HepG2 (cell line): ENCODE measurements at regions not wholly inside any gene's neighbourhood (a gene's known extent, or its start where the extent isn't known, plus 50 kb on each side); places are given as distances from the start of the nearest gene placed in this dataset.

ENCODE experiments used
- ATAC-seq: fragments of 200-7000 bp; cut with Tn5 transposase; 3 replicates; pipeline ENCODE4 v1.9.1; 2020; ENCODE audit warnings: mild to moderate bottlenecking, moderate library complexity
- BruUV-seq: library from RNA; stranded (reverse); fragments of 400-500 nt; replicated peaks from 2 replicates; lab custom pipeline; 2021; lab: Mats Ljungman, UMichigan
- CTCF ChIA-PET: fragments of 300-600 bp; formaldehyde crosslinking; extraction: SDS; loops from one replicate; lab custom pipeline; 2021; ENCODE audit warnings: low total read pairs, inconsistent platforms, low intra/inter-chr PET ratio; lab: Yijun Ruan, JAX
- POLR2A ChIA-PET: fragments of 350-600 bp; sonication (Branson Sonifier 250); formaldehyde crosslinking; loops from one replicate; lab custom pipeline; 2020; ENCODE audit warnings: antibody characterized with exemption, inconsistent platforms; lab: Yijun Ruan, JAX
- DNase-seq: peaks from one replicate; pipeline ENCODE4 v3.0.0-alpha.2; 2015; ENCODE audit warnings: low spot score
- FAIRE-seq: peaks from 3 replicates; lab custom pipeline; 2011; peaks lifted over from hg19 to GRCh38; lab: Jason Lieb, UNC
- H2AFZ ChIP-seq: one replicate; pipeline ENCODE4 v1.6.1; 2011; ENCODE audit warnings: low read length, inconsistent platforms
- H3K27ac ChIP-seq: fragments of 300-600 bp; 3 replicates; pipeline ENCODE4 v1.8.0; 2011; ENCODE audit warnings: mixed run types, mild to moderate bottlenecking, mixed read lengths, low read length, inconsistent platforms; ENCODE audit not compliant: insufficient read depth; ENCODE audit errors: extremely low read length
- H3K27me3 ChIP-seq, 2 experiments: fragments of 200-600 bp in 1 of 2; 2 replicates in 1 of 2; 3 replicates in 1 of 2; pipeline versions ENCODE4 v1.6.0 to v1.8.0; 2011; ENCODE audit warnings: low read length in 2 of 2, mild to moderate bottlenecking in 2 of 2, moderate library complexity in 2 of 2, inconsistent platforms in 1 of 2; ENCODE audit not compliant: insufficient read depth in 2 of 2, control insufficient read depth in 1 of 2
- H3K36me3 ChIP-seq, 2 experiments: fragments of 200-600 bp in 1 of 2; replicated peaks in 1 of 2; 2 replicates in 1 of 2; 3 replicates in 1 of 2; pipeline versions ENCODE4 v1.5.1 to v1.8.0; 2011; ENCODE audit warnings: low read length in 2 of 2, inconsistent platforms in 1 of 2; ENCODE audit not compliant: insufficient read depth in 2 of 2, control insufficient read depth in 1 of 2
- H3K4me1 ChIP-seq: 2 replicates; pipeline ENCODE4 v1.5.1; 2012; ENCODE audit warnings: low read length, inconsistent platforms; ENCODE audit not compliant: insufficient read depth
- H3K4me2 ChIP-seq: 2 replicates; pipeline ENCODE4 v1.6.0; 2011; ENCODE audit warnings: low read depth, low read length, inconsistent platforms
- H3K4me3 ChIP-seq, 3 experiments: fragments of 200-600 bp in 1 of 3; sonication (generic), shearing (Covaris generic) in 1 of 3; replicated peaks in 1 of 3; 2 replicates each; pipeline ENCODE4 v1.5.1; 2011 to 2016; ENCODE audit warnings: low read length in 3 of 3, inconsistent platforms in 2 of 3, low read depth in 2 of 3, mild to moderate bottlenecking in 2 of 3, control low read depth in 1 of 3, mixed read lengths in 1 of 3; ENCODE audit not compliant: insufficient read depth in 1 of 3
- H3K79me2 ChIP-seq: one replicate; pipeline ENCODE4 v1.6.1; 2011; ENCODE audit warnings: low read length, inconsistent platforms; ENCODE audit not compliant: insufficient read depth
- H3K9ac ChIP-seq: 2 replicates; pipeline ENCODE4 v1.6.0; 2011; ENCODE audit warnings: mild to moderate bottlenecking, low read depth, low read length, inconsistent platforms; ENCODE audit not compliant: insufficient read depth
- H3K9me3 ChIP-seq: 2 replicates; pipeline ENCODE4 v1.5.1; 2012; ENCODE audit warnings: mild to moderate bottlenecking, low read length
- H4K20me1 ChIP-seq: 2 replicates; pipeline ENCODE4 v1.6.0; 2011; ENCODE audit warnings: inconsistent platforms, mild to moderate bottlenecking, low read length, moderate library complexity; ENCODE audit not compliant: insufficient read depth
- NFYB ChIP-seq: sonication (generic); formaldehyde crosslinking; IDR thresholded peaks from 2 replicates; pipeline ENCODE4 v1.4.0; 2020; ENCODE audit warnings: missing genetic modification reagents
- SP5 ChIP-seq: IDR thresholded peaks from 2 replicates; pipeline ENCODE4 v1.6.1; 2016; ENCODE audit warnings: low read depth, borderline replicate concordance
- STAT5B ChIP-seq: sonication (generic); formaldehyde crosslinking; IDR thresholded peaks from 2 replicates; pipeline ENCODE4 v1.4.0; 2020; ENCODE audit warnings: missing genetic modification reagents
- ZFYVE20 ChIP-seq: sonication (generic); formaldehyde crosslinking; IDR thresholded peaks from 2 replicates; pipeline ENCODE4 v1.8.0; 2023; ENCODE audit warnings: low read depth, mild to moderate bottlenecking, moderate library complexity, missing genetic modification reagents, borderline replicate concordance
- ZNF230 ChIP-seq: sonication (generic); formaldehyde crosslinking; IDR thresholded peaks from 2 replicates; pipeline ENCODE4 v1.4.0; 2020; ENCODE audit warnings: mild to moderate bottlenecking, missing genetic modification reagents
- ZNF333 ChIP-seq: sonication (generic); formaldehyde crosslinking; IDR thresholded peaks from 2 replicates; pipeline ENCODE4 v1.4.0; 2020; ENCODE audit warnings: mild to moderate bottlenecking, missing genetic modification reagents, borderline replicate concordance
- ZNF501 ChIP-seq: sonication (generic); formaldehyde crosslinking; IDR thresholded peaks from 2 replicates; pipeline ENCODE4 v1.5.1; 2020; ENCODE audit warnings: mild to moderate bottlenecking, moderate library complexity, missing genetic modification reagents
- ZNF543 ChIP-seq: sonication (generic); formaldehyde crosslinking; IDR thresholded peaks from 2 replicates; pipeline ENCODE4 v1.4.0; 2020; ENCODE audit warnings: mild to moderate bottlenecking, missing genetic modification reagents
- ZNF557 ChIP-seq: sonication (generic); formaldehyde crosslinking; IDR thresholded peaks from 2 replicates; pipeline ENCODE4 v1.4.0; 2020; ENCODE audit warnings: missing genetic modification reagents
- ZNF704 ChIP-seq: sonication (generic); formaldehyde crosslinking; IDR thresholded peaks from 2 replicates; pipeline ENCODE4 v1.8.1; 2023; ENCODE audit warnings: mild to moderate bottlenecking, inconsistent platforms, moderate library complexity, missing genetic modification reagents, borderline replicate concordance
- WGBS: methylation state at CpG from one replicate; pipeline ENCODE4 v1.1.6; 2017; ENCODE audit warnings: low lambda C conversion rate; 5-methylcytosine and 5-hydroxymethylcytosine counted together
- in situ Hi-C: cut with HindIII; loops from 2 replicates; pipeline ENCODE4 v1.10.0; 2017; ENCODE audit warnings: low pct_unique_long_range_greater_than_20kb; ENCODE audit not compliant: extremely low pct_ligation_motif_present
- intact Hi-C: fragments of 100-400 bp; cut with micrococcal nuclease; formaldehyde crosslinking; loops from one replicate; pipeline ENCODE4 v1.10.0; 2022; ENCODE audit not compliant: unreplicated experiment
- TF ChIP-seq, protein P1 (sequence below): sonication (generic); formaldehyde crosslinking; IDR thresholded peaks from 2 replicates; pipeline ENCODE4 v1.4.0; 2020; ENCODE audit warnings: mild to moderate bottlenecking, missing genetic modification reagents
- TF ChIP-seq, protein P2 (sequence below): sonication (generic); formaldehyde crosslinking; IDR thresholded peaks from 2 replicates; pipeline ENCODE4 v1.4.0; 2020; ENCODE audit warnings: missing genetic modification reagents
- TF ChIP-seq, protein P3 (sequence below): sonication (generic); formaldehyde crosslinking; IDR thresholded peaks from 2 replicates; pipeline ENCODE4 v1.4.0; 2020; ENCODE audit warnings: missing genetic modification reagents

- in situ Hi-C loops (no loop called here), intact Hi-C loops (no loop called here)
- no TSS peak for BruUV-seq
- no peak overlapping the region for H3K27ac ChIP-seq
- H2AFZ ChIP-seq = no peak overlapping the region
- 23% methylated on average over 2 of the region's 3 CpGs for WGBS
- no peak for DNase-seq
- H3K27me3 ChIP-seq = no peaks in the 10 kb centered on the region
- H3K36me3 ChIP-seq = no peaks in the 10 kb centered on the region
- no peaks in the 10 kb centered on the region for H3K9me3 ChIP-seq
- H3K79me2 ChIP-seq = no peaks in the 10 kb centered on the region
- no peak for ATAC-seq
- H3K4me3 ChIP-seq = no peak overlapping the region
- H3K9ac ChIP-seq = no peak overlapping the region
- H4K20me1 ChIP-seq = no peaks in the 10 kb centered on the region
- CTCF ChIA-PET = no interaction called here
- FAIRE-seq = no peak
- no peaks in the 10 kb centered on the region for H3K4me1 ChIP-seq
- H3K4me2 ChIP-seq = no peak overlapping the region
- POLR2A ChIA-PET = no interaction called here
- TF ChIP-seq ZNF501 (CRISPR knock-in tag) (no peak), NFYB (CRISPR knock-in tag) (no peak), ZNF704 (no peak), ZNF333 (no peak), STAT5B (CRISPR knock-in tag) (no peak), ZNF230 (CRISPR knock-in tag) (no peak), ZNF543 (CRISPR knock-in tag) (no peak), SP5 (CRISPR knock-in tag) (no peak), ZNF557 (CRISPR knock-in tag) (no peak), ZFYVE20 (CRISPR knock-in tag) (no peak)
- TF ChIP-seq, protein P1, sequence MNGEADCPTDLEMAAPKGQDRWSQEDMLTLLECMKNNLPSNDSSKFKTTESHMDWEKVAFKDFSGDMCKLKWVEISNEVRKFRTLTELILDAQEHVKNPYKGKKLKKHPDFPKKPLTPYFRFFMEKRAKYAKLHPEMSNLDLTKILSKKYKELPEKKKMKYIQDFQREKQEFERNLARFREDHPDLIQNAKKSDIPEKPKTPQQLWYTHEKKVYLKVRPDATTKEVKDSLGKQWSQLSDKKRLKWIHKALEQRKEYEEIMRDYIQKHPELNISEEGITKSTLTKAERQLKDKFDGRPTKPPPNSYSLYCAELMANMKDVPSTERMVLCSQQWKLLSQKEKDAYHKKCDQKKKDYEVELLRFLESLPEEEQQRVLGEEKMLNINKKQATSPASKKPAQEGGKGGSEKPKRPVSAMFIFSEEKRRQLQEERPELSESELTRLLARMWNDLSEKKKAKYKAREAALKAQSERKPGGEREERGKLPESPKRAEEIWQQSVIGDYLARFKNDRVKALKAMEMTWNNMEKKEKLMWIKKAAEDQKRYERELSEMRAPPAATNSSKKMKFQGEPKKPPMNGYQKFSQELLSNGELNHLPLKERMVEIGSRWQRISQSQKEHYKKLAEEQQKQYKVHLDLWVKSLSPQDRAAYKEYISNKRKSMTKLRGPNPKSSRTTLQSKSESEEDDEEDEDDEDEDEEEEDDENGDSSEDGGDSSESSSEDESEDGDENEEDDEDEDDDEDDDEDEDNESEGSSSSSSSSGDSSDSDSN (CRISPR knock-in tag) = no peak
- TF ChIP-seq, protein P2, sequence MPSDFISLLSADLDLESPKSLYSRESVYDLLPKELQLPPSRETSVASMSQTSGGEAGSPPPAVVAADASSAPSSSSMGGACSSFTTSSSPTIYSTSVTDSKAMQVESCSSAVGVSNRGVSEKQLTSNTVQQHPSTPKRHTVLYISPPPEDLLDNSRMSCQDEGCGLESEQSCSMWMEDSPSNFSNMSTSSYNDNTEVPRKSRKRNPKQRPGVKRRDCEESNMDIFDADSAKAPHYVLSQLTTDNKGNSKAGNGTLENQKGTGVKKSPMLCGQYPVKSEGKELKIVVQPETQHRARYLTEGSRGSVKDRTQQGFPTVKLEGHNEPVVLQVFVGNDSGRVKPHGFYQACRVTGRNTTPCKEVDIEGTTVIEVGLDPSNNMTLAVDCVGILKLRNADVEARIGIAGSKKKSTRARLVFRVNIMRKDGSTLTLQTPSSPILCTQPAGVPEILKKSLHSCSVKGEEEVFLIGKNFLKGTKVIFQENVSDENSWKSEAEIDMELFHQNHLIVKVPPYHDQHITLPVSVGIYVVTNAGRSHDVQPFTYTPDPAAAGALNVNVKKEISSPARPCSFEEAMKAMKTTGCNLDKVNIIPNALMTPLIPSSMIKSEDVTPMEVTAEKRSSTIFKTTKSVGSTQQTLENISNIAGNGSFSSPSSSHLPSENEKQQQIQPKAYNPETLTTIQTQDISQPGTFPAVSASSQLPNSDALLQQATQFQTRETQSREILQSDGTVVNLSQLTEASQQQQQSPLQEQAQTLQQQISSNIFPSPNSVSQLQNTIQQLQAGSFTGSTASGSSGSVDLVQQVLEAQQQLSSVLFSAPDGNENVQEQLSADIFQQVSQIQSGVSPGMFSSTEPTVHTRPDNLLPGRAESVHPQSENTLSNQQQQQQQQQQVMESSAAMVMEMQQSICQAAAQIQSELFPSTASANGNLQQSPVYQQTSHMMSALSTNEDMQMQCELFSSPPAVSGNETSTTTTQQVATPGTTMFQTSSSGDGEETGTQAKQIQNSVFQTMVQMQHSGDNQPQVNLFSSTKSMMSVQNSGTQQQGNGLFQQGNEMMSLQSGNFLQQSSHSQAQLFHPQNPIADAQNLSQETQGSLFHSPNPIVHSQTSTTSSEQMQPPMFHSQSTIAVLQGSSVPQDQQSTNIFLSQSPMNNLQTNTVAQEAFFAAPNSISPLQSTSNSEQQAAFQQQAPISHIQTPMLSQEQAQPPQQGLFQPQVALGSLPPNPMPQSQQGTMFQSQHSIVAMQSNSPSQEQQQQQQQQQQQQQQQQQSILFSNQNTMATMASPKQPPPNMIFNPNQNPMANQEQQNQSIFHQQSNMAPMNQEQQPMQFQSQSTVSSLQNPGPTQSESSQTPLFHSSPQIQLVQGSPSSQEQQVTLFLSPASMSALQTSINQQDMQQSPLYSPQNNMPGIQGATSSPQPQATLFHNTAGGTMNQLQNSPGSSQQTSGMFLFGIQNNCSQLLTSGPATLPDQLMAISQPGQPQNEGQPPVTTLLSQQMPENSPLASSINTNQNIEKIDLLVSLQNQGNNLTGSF = no peak
- TF ChIP-seq, protein P3, sequence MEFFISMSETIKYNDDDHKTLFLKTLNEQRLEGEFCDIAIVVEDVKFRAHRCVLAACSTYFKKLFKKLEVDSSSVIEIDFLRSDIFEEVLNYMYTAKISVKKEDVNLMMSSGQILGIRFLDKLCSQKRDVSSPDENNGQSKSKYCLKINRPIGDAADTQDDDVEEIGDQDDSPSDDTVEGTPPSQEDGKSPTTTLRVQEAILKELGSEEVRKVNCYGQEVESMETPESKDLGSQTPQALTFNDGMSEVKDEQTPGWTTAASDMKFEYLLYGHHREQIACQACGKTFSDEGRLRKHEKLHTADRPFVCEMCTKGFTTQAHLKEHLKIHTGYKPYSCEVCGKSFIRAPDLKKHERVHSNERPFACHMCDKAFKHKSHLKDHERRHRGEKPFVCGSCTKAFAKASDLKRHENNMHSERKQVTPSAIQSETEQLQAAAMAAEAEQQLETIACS (CRISPR knock-in tag) = no peak
Measured at GRCh38 chr11:33507356-33507755, 193.3 kb downstream of the C11orf91 start.
